Uterus (tissue), 2 donors: ENCODE measurements at regions not wholly inside any gene's neighbourhood (a gene's known extent, or its start where the extent isn't known, plus 50 kb on each side); places are given as distances from the start of the nearest gene placed in this dataset.

Experiments used
- POLR2A ChIP-seq, 2 donors: fragments of 450-650 bp; IDR thresholded peaks; one replicate each; pipeline ENCODE4 v1.6.1; 2016; ENCODE audit warnings: antibody characterized with exemption in 2 of 2, mild to moderate bottlenecking in 1 of 2, moderate library complexity in 1 of 2
- TF ChIP-seq, protein P1 (sequence below), 4 experiments: fragments of 200-600 bp in 2 of 4; fragments of 450-650 bp in 2 of 4; sonication (generic) in 2 of 4; IDR thresholded peaks; one replicate each; pipeline ENCODE4 v1.5.1; 2016 to 2019; ENCODE audit warnings: antibody characterized with exemption in 4 of 4, mild to moderate bottlenecking in 2 of 4, moderate library complexity in 1 of 4

DNA sequence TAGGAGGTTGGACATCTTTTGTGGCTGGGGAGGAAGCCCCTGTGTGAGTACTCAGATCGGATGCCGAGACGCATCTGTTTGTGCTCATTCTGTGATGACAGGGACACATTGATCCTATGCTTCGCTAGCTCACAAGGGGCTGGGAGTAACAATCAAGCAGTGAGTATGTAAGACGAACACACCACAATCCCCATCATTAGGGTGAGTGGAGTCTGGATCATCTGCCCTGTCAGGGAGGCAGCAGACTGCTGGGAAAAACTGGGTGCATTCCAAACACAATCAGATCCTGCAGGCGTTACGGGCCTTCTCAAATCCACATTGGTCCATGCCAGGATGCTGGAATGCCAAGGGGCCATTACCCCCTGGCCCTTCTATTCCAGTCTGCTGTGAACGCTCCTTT, 64.1 kb upstream of the TSHZ3 start:
- no peak for TF ChIP-seq POLR2A (IDR thresholded peaks at IDR 0.05)
- TF ChIP-seq, protein P1, sequence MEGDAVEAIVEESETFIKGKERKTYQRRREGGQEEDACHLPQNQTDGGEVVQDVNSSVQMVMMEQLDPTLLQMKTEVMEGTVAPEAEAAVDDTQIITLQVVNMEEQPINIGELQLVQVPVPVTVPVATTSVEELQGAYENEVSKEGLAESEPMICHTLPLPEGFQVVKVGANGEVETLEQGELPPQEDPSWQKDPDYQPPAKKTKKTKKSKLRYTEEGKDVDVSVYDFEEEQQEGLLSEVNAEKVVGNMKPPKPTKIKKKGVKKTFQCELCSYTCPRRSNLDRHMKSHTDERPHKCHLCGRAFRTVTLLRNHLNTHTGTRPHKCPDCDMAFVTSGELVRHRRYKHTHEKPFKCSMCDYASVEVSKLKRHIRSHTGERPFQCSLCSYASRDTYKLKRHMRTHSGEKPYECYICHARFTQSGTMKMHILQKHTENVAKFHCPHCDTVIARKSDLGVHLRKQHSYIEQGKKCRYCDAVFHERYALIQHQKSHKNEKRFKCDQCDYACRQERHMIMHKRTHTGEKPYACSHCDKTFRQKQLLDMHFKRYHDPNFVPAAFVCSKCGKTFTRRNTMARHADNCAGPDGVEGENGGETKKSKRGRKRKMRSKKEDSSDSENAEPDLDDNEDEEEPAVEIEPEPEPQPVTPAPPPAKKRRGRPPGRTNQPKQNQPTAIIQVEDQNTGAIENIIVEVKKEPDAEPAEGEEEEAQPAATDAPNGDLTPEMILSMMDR (IDR thresholded peaks at IDR 0.05) = no peak
